ENCODE measurements at regions not wholly inside any gene's neighbourhood (a gene's known extent, or its start where the extent isn't known, plus 50 kb on each side); places are given as distances from the start of the nearest gene placed in this dataset.

DNA sequence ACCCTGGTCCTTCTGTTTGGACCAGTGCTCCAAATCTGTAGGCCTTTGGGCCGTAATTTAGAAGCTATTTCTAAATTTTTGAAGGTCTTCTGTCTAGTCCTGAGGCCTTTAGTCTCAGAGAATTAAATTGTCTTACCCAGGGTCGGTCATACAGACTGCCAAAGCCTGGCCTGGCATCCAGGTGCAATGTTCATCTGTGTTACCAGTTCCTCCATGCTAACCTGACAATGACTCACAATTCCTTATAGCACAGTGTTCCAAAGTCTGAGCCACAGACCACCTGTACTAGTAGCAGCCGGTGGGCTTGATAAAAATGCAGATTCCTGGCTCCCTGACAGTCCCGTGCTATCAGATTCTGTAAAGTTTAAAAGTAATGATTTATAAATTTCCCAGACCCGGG, 77.7 kb upstream of the MAP4K3 start:
- no peak for DNase-seq (ENCODE audit: low spot score)

GRCh38 chr2:39515273-39515896, 78.3 kb upstream of the MAP4K3 start:
- DNase-seq (ENCODE audit: low spot score) = no peak

DNA sequence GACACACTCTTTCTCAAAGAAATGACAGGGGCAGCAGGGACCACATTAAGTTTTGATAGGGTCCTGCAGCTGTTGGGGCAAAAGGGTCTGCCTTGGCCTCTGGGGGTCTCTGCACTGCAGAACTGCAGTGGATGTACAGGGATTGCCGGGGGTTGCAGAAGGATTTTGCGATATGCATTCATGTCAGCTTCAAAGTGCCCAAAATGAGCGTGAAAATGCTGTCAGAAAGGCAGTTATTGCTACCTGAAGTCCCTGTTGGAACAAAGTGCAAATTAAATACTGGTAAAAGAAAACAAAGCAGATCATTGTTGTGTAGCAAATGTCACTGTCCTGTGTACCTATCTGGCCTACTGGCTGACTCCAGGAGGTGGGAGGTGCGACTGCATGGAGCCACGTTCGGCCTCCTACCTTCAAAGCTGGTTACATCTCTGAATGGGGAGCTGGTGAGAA, 78.8 kb upstream of the MAP4K3 start:
- no peak for DNase-seq (ENCODE audit: low spot score)

GRCh38 chr2:39516347-39517101, 79.4 kb upstream of the MAP4K3 start:
- no peak for DNase-seq (ENCODE audit: low spot score)

GRCh38 chr2:39517102-39517436, 80.0 kb upstream of the MAP4K3 start:
- DNase-seq (ENCODE audit: low spot score) = no peak

- DNase-seq (ENCODE audit: low spot score) = no peak
These were observed 80.5 kb upstream of the MAP4K3 start for GRCh38 chr2:39517622-39518021.

GRCh38 chr2:39519886-39520285, 82.8 kb upstream of the MAP4K3 start:
- DNase-seq (ENCODE audit: low spot score) = no peak

DNA sequence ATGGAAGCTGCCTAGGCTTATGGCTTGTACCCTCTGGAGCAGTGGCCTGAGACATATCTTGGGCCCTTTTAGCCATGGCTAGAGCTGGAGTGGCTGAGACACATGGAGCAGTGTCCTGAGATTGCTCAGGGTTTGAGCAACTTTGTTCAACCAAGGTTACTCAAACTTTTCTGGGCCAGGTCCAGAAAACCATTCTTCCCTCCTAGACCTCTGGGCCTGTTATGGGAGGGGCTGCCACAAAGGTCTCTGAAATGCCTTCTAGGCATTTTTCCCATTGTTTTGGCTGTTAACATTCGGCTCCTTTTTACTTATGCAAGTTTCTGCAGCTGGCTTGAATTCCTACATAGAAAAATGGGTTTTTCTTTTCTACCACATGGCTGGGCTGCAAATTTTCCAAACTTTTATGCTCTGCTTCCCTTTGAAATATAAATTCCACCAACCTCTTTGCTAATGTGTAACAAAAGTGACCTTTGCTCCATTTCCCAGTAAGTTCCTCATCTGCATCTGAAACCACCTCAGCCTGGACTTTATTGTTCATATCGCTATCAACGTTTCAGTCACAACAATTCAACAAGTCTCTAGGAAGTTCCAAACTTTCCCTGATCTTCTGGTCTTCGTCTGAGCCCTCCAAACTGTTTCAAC, 84.9 kb upstream of the MAP4K3 start:
- DNase-seq (ENCODE audit: low spot score) = no peak

DNA sequence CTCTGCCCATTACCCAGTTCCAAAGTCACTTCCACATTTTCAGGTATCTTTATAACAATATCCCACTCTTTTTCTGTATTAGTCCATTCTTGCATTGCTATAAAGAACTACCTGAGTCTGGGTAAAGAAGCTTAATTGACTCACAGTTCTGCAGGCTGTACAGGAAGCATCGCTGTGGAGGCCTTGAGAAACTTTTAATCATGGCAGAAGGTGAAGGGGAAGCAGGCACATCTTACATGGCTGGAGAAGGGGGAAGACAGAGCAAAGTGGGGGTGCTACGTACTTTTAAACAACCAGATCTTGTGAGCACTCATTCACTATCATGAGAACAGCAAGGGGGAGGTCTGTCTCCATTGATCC, 85.4 kb upstream of the MAP4K3 start:
- no peak for DNase-seq (ENCODE audit: low spot score)

- peak; percentile 87 for DNase-seq (ENCODE audit: low spot score)
These were observed 86.4 kb upstream of the MAP4K3 start for GRCh38 chr2:39523308-39524044.

DNA sequence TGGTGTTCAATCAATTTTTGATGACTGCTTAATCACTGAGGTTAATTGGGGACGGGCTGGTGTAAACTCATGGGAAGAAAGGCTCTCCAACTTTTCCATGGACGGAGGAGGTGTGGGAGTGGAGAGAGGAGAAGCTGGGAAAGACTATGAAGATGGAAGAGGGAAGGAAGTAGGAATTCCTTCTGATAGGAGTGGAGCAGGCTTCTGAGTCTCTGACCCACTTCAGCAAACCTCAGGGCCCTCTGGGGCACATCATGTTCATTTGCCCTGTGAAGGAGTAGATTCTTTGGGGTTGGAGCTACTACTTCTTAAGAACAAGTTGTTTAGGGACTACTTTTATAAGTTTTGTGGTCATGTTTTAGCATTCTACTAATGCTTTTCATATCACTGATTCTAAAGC, 87.0 kb upstream of the MAP4K3 start:
- peak; percentile 10 for DNase-seq (ENCODE audit: low spot score)

- no peak for DNase-seq (ENCODE audit: low spot score)
These were observed 87.9 kb upstream of the MAP4K3 start for GRCh38 chr2:39524756-39525635.

- no peak for DNase-seq (ENCODE audit: low spot score)
These were observed 88.7 kb upstream of the MAP4K3 start for GRCh38 chr2:39525636-39526412.

GRCh38 chr2:39528701-39529100, 91.6 kb upstream of the MAP4K3 start:
- no peak for DNase-seq (ENCODE audit: low spot score)

GRCh38 chr2:39529836-39530235, 92.8 kb upstream of the MAP4K3 start:
- DNase-seq (ENCODE audit: low spot score) = no peak

- peak; percentile 40 for DNase-seq (ENCODE audit: low spot score)
These were observed 93.4 kb upstream of the MAP4K3 start for GRCh38 chr2:39530411-39530866.

DNA sequence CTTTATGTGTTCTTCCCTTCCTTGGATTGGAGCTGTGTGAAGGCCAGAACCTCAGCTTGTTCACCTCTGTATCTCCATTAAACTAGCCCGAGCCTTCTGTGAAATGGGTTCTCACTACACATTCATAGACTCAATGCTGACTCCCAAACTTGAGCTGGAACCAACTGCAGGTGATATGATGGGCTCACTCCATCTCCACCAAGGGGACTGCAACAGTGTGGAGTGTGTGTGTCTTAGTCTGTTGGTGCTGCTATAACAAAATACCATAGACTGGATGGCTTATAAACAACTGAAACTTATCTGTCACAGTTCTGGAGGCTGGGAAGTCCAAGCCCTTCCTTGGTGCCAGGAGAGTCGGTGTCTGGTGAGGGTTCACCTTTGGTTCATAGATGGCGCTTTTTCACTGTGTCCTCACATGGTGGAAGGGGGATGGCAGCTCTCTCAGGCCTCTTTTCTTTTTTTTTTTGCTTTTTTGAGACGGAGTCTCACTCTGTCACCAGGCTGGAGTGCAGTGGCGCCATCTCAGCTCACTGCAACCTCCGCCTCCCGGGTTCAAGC, 94.2 kb upstream of the MAP4K3 start:
- no peak for DNase-seq (ENCODE audit: low spot score)

DNA sequence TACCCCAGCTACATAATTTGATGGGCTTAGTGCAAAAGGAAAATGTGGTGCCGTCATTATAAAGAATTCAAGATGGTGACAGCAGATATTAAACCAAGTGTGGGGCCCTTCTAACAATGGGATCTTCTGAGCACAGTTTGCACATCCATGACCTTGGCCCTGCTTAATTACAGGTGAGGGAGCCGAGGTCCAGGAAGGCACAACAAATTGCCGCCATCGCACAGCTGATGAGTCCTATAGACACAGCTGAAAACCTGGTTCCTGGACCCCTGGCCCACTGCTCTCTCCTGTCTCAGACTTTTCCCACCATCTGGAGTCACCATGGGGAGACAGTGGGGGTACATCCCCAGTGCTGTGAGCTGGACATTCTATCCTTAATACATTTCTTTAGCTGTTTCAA, 95.8 kb upstream of the MAP4K3 start:
- DNase-seq (ENCODE audit: low spot score) = no peak

DNA sequence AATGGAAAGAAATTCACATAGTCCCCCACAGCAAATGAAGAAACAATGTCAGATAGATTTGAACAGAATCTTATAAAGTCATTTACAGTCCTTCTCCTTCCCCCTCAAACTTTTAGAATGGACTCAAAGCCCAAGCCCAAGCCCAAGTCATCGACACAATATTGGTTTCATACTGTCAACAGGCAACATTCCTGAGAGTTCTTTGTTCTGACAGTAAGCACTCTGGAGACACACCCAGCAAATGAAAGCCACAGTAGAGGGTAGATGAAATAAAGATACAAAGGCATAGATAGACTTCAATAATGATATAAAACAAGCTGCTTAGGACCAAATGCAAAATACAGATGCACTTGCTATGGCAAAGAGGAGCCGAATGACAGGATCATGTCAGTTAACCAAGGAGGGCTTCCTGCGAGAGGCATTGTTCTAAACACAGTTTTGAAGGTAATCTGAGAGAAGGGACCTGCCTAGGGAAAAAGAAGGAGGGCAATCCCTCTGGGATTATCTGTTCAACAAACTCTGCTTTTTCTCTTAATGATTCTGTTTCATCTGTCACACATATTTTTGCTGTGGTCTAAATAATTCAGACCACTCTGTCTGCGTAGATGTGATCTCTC, 97.1 kb upstream of the MAP4K3 start:
- no peak for DNase-seq (ENCODE audit: low spot score)

- DNase-seq (ENCODE audit: low spot score) = no peak
These were observed 98.6 kb upstream of the MAP4K3 start for GRCh38 chr2:39535636-39536185.

Measured in H4 (cell line).